ENCODE measurements at regions not wholly inside any gene's neighbourhood (a gene's known extent, or its start where the extent isn't known, plus 50 kb on each side); places are given as distances from the start of the nearest gene placed in this dataset.

- TF ChIP-seq, protein P1, sequence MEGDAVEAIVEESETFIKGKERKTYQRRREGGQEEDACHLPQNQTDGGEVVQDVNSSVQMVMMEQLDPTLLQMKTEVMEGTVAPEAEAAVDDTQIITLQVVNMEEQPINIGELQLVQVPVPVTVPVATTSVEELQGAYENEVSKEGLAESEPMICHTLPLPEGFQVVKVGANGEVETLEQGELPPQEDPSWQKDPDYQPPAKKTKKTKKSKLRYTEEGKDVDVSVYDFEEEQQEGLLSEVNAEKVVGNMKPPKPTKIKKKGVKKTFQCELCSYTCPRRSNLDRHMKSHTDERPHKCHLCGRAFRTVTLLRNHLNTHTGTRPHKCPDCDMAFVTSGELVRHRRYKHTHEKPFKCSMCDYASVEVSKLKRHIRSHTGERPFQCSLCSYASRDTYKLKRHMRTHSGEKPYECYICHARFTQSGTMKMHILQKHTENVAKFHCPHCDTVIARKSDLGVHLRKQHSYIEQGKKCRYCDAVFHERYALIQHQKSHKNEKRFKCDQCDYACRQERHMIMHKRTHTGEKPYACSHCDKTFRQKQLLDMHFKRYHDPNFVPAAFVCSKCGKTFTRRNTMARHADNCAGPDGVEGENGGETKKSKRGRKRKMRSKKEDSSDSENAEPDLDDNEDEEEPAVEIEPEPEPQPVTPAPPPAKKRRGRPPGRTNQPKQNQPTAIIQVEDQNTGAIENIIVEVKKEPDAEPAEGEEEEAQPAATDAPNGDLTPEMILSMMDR (IDR thresholded peaks at IDR 0.05) = no peak
- TF ChIP-seq POLR2A (IDR thresholded peaks at IDR 0.05) = no peak
These were observed 690.1 kb upstream of the MAN1A1 start for GRCh38 chr6:120039664-120040063.

All from body of pancreas (tissue), 4 donors.